ENCODE measurements at regions not wholly inside any gene's neighbourhood (a gene's known extent, or its start where the extent isn't known, plus 50 kb on each side); places are given as distances from the start of the nearest gene placed in this dataset.

- POLR2A ChIA-PET, result no interaction called here
- no peak for DNase-seq (ENCODE audit: extremely low spot score)
- no peak for TF ChIP-seq ARNT (IDR thresholded peaks at IDR 0.05)
- CTCF ChIA-PET, result no interaction called here
Measured at GRCh38 chr4:130424211-130424610, 1328.3 kb downstream of the C4orf33 start.

- no peak for TF ChIP-seq L3MBTL2 (conservative IDR thresholded peaks at IDR 0.05)
- TF ChIP-seq ELF4 (IDR thresholded peaks at IDR 0.05), result no peak
- no peak for TF ChIP-seq SUZ12 (IDR thresholded peaks at IDR 0.05)
- TF ChIP-seq LEF1 (IDR thresholded peaks at IDR 0.05; ENCODE audit: borderline replicate concordance), result no peak
- no peak for TF ChIP-seq FOXK2 (IDR thresholded peaks at IDR 0.05)
- no peak for TF ChIP-seq PKNOX1 (IDR thresholded peaks at IDR 0.05)
- TF ChIP-seq TARDBP (IDR thresholded peaks at IDR 0.05), result no peak
- TF ChIP-seq CTBP1 (IDR thresholded peaks at IDR 0.05; ENCODE audit: borderline replicate concordance), result no peak
- no peak for TF ChIP-seq SP1 (IDR thresholded peaks at IDR 0.05)
- TF ChIP-seq FOXM1 (IDR thresholded peaks at IDR 0.05; ENCODE audit: borderline replicate concordance), result no peak
- no peak for DNase-seq (ENCODE audit: extremely low spot score)
- ChIA-PET POLR2A (no interaction called here), CTCF (no interaction called here)
Measured at GRCh38 chr4:130432289-130432688, 1336.3 kb downstream of the C4orf33 start.

GRCh38 chr4:130449741-130450140 lies 1353.8 kb downstream of the C4orf33 start:
- DNase-seq (ENCODE audit: extremely low spot score), result no peak
- TF ChIP-seq FOXA1 (IDR thresholded peaks at IDR 0.05), result no peak
- TF ChIP-seq TARDBP (IDR thresholded peaks at IDR 0.05), result no peak
- TF ChIP-seq HDGF (IDR thresholded peaks at IDR 0.05; ENCODE audit: borderline replicate concordance), result no peak
- TF ChIP-seq FOXK2 (IDR thresholded peaks at IDR 0.05), result no peak
- TF ChIP-seq ZNF384 (IDR thresholded peaks at IDR 0.05), result no peak
- TF ChIP-seq L3MBTL2 (conservative IDR thresholded peaks at IDR 0.05), result no peak
- TF ChIP-seq CTBP1 (IDR thresholded peaks at IDR 0.05; ENCODE audit: borderline replicate concordance), result no peak
- no peak for TF ChIP-seq NFRKB (IDR thresholded peaks at IDR 0.05)
- TF ChIP-seq LEF1 (IDR thresholded peaks at IDR 0.05; ENCODE audit: borderline replicate concordance), result no peak
- no peak for TF ChIP-seq SP1 (IDR thresholded peaks at IDR 0.05)
- no peak for TF ChIP-seq SUZ12 (IDR thresholded peaks at IDR 0.05)
- TF ChIP-seq ARNT (IDR thresholded peaks at IDR 0.05), result no peak
- no peak for TF ChIP-seq PKNOX1 (IDR thresholded peaks at IDR 0.05)
- TF ChIP-seq FOXM1 (IDR thresholded peaks at IDR 0.05; ENCODE audit: borderline replicate concordance), result no peak
- TF ChIP-seq BHLHE40 (IDR thresholded peaks at IDR 0.05; ENCODE audit: borderline replicate concordance), result no peak
- no peak for TF ChIP-seq ELF4 (IDR thresholded peaks at IDR 0.05)
- CTCF ChIA-PET, result no interaction called here
- POLR2A ChIA-PET, result no interaction called here

GRCh38 chr4:130468340-130468739 lies 1372.4 kb downstream of the C4orf33 start:
- ChIA-PET POLR2A (interaction anchor here (0.7 kb wide), 1 partner anchor 685 kb away, joined by 3 read pairs; no protein-coding TSS in a partner anchor), CTCF (no interaction called here)
- TF ChIP-seq LEF1 (IDR thresholded peaks at IDR 0.05; ENCODE audit: borderline replicate concordance) (no peak), SUZ12 (IDR thresholded peaks at IDR 0.05) (no peak), ARNT (IDR thresholded peaks at IDR 0.05) (no peak), ELF4 (IDR thresholded peaks at IDR 0.05) (no peak), TARDBP (IDR thresholded peaks at IDR 0.05) (no peak), HDGF (IDR thresholded peaks at IDR 0.05; ENCODE audit: borderline replicate concordance) (no peak), ZNF384 (IDR thresholded peaks at IDR 0.05) (no peak), FOXA1 (IDR thresholded peaks at IDR 0.05) (no peak), FOXK2 (IDR thresholded peaks at IDR 0.05) (no peak), PKNOX1 (IDR thresholded peaks at IDR 0.05) (no peak), FOXM1 (IDR thresholded peaks at IDR 0.05; ENCODE audit: borderline replicate concordance) (no peak), CTBP1 (IDR thresholded peaks at IDR 0.05; ENCODE audit: borderline replicate concordance) (no peak), BHLHE40 (IDR thresholded peaks at IDR 0.05; ENCODE audit: borderline replicate concordance) (no peak)
- DNase-seq (ENCODE audit: extremely low spot score), result no peak

- ChIA-PET POLR2A (no interaction called here), CTCF (interaction anchor here (0.8 kb wide), 1 partner anchor 1116 kb away, joined by 3 read pairs; no protein-coding TSS in a partner anchor)
- TF ChIP-seq FOXK2 (IDR thresholded peaks at IDR 0.05) (no peak), FOXM1 (IDR thresholded peaks at IDR 0.05; ENCODE audit: borderline replicate concordance) (no peak)
- DNase-seq (ENCODE audit: extremely low spot score), result no peak
Measured at GRCh38 chr4:130478406-130478805, 1382.5 kb downstream of the C4orf33 start.

GRCh38 chr4:130479020-130479419 lies 1383.1 kb downstream of the C4orf33 start:
- ChIA-PET POLR2A (no interaction called here), CTCF (no interaction called here)
- DNase-seq (ENCODE audit: extremely low spot score), result no peak
- no peak for TF ChIP-seq FOXM1 (IDR thresholded peaks at IDR 0.05; ENCODE audit: borderline replicate concordance)
- TF ChIP-seq ARNT (IDR thresholded peaks at IDR 0.05), result no peak
- no peak for TF ChIP-seq ZNF384 (IDR thresholded peaks at IDR 0.05)
- TF ChIP-seq L3MBTL2 (conservative IDR thresholded peaks at IDR 0.05), result no peak
- TF ChIP-seq ELF4 (IDR thresholded peaks at IDR 0.05), result no peak
- TF ChIP-seq PKNOX1 (IDR thresholded peaks at IDR 0.05), result no peak
- no peak for TF ChIP-seq SUZ12 (IDR thresholded peaks at IDR 0.05)
- TF ChIP-seq NFRKB (IDR thresholded peaks at IDR 0.05), result no peak
- TF ChIP-seq SP1 (IDR thresholded peaks at IDR 0.05), result no peak

Data from HEK293T (cell line).